Glomerular endothelial cell (primary cell): ENCODE measurements at regions not wholly inside any gene's neighbourhood (a gene's known extent, or its start where the extent isn't known, plus 50 kb on each side); places are given as distances from the start of the nearest gene placed in this dataset.
"Not testable (repeated sequence)": the region's sequence is repeated elsewhere in the genome, so short reads cannot be mapped to it uniquely, and the experiment has no call there.

Experiments used
- DNase-seq: peaks from one replicate; pipeline ENCODE4 v3.0.0-alpha.2; 2011; ENCODE audit warnings: low read depth, low spot score; ENCODE audit errors: extremely low read depth

DNA sequence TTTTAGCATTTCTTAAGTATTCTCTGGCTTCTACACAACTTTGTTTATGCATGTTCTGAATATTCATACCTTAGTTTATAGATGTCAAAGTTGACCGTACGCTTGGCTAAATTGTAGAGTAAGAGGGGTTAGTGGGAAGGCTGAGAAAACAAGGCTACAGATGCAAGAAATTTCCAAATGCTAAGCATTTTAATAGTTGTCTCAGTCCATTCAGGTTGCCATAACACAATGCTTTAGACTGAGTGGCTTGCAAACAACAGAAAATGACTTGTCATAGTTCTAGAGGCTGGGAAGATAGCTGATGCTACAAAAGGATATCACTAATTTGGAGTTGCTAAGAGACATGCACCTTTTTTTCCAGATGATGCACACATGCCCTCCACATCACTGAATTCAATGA is 53.0 kb upstream of the C1QTNF3 start:
- not testable (repeated sequence) for DNase-seq

DNA sequence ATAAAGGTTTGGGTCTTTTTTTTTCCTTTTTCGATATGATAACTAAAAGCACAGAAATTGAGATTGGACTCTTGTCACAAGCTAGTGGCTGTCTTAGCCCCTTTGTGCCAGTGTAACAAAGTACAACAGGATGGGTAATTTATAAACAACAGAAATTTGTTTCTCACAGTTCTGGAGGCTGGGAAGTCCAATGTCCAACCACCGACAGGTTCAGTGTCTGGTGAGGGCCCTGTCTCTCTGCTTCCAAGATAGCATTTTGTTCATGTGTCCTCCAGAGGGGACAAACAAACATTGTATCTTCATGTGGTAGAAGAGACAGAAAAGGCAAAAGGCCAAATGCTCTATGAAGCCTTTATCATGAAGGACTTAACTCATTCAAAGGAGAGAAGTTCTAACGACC is 56.9 kb upstream of the C1QTNF3 start:
- not testable (repeated sequence) for DNase-seq

DNA sequence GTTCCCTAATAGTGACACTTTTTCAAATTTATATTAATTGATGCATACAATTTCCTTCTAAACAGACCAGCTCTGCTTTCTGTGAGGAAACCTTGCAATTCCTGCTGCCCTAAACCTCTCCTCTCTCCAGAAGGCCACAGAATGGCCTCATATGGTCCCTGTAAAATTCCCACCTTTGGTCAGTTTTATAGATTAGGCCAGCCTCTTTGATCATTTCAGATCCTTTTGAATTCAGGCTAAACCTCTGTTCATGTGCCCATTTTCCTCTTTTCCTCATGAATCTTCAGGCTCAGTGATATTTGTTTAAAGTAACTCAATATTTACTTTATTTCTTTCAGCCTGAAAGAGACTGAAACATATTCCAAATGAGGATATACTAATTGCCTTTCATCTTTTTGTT is 58.6 kb upstream of the C1QTNF3 start:
- not testable (repeated sequence) for DNase-seq

- not testable (repeated sequence) for DNase-seq
Observed at GRCh38 chr5:34108897-34109296, 65.9 kb upstream of the C1QTNF3 start.

GRCh38 chr5:34124280-34124679 is 81.3 kb upstream of the C1QTNF3 start:
- not testable (repeated sequence) for DNase-seq

DNA sequence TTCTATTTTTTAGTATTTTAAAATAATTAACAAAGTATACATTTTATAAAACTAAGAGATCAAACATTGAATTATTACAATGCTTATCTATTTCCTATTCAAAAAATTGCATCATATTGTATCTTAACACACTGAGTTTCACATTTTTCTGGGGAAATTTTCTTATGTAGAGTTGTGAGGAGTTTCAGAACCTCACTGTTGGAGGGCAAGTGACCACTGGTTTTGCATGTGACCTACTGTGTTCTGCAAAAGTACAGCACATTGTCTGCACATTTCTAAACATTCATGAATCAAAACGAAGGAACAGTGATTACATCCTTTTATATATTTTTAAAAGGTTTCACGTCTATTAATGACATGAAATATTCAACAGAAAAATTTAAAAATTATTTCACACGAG is 82.3 kb upstream of the C1QTNF3 start:
- DNase-seq, result not testable (repeated sequence)

DNA sequence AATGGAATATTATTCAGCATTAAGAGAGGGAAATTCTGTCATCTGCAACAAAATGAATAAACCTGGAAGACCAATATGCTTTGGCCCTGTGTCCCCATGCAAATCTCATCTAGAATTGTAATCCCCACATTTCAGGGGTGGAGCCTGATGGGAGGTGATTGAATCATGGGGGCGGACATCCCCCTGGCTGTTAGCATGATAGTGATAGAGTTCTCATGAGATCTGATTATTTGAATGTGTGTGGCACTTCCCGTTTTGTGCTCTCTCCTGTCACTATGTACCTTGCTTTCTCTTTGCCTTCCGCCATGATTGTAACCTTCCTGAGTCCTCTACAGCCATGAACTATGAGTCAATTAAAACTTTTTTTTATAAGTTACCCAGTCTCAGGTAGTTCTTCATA is 83.7 kb upstream of the C1QTNF3 start:
- not testable (repeated sequence) for DNase-seq

GRCh38 chr5:34127818-34128217 is 84.8 kb upstream of the C1QTNF3 start:
- not testable (repeated sequence) for DNase-seq

DNA sequence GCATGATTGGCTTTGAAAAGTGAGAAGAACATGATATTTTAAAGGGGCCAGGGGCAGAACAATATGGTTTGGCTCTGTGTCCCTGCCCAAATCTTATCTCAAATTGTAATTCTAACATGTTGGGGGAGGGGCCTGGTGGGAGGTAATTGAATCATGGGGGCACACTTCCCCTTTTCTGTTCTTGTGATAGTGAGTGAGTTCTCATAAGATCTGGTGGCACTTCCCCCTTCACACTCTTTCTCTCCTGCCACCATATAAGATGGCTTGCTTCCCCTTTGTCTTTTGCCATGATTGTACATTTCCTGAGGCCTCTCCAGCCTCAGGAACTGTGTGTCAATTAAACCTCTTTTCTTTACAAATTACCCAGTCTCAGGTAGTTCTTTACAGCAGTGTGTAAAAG is 85.9 kb upstream of the C1QTNF3 start:
- DNase-seq, result not testable (repeated sequence)

DNA sequence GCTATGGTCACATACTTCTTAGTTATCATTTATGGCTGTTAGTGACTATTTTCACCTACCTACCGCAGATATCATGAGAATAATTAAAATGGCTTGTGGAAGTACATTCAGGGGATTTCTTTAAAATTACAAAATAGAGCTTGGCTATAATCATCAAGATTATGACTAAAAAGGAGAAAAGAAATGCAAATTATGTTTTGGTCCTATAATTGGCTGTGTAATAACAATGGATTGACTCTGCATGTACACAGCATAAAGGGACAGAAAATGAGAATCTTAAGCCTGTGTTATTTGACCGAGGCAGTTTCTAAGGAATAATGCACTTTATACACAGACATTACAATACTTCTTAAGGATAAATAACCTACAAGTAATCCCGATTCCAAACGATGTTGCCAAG is 112.0 kb upstream of the C1QTNF3 start:
- DNase-seq, result not testable (repeated sequence)

DNA sequence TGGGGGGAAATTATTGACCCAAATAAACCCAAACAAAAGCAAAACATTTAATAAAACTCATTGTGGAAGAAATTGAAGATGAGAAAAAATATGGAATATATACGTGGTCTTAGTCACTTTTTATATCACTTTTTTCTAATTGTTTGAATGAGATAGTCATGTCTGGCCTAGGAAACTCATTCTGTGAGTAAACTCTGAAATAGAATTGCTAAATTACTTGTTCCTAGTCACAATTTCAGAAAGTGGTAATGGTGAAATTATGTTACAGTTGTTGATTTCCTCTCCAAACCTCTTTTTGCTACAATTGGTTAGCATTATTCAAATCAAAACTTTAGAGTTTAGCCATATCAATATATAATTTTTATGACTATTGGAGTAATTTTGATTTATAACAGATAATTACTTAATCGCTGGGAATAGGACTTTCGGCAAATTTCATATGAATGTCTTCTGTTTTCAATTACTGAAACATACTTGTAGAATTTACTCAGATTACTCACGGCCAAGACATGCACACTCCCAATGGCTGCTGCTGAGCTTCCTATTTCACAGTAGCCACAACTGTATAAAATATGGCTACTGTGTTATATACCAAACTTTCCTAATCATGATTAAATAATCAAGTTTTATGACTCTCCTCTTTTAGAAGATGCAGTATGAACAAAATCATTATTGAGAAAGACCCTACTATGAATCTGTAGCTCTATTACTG is 113.8 kb upstream of the C1QTNF3 start:
- DNase-seq, result not testable (repeated sequence)

DNA sequence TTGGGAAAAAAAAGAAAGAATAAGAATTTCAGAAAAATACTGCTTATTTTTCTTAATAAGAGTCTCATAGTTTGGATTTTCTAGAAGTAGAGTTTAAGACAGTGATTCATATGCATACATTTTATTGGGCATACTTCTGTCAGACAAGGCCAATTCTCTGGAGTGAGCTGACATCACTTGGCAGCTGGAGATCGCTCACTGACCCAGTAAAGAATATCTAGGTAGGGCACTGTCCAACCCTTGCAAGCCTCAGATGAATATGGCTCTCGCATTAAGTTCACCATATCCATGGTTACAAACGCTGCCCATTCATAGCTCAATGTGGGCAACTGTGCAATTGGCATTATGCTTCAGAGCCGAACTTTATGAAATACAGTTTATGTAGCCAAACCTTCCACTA is 117.9 kb upstream of the C1QTNF3 start:
- not testable (repeated sequence) for DNase-seq

DNA sequence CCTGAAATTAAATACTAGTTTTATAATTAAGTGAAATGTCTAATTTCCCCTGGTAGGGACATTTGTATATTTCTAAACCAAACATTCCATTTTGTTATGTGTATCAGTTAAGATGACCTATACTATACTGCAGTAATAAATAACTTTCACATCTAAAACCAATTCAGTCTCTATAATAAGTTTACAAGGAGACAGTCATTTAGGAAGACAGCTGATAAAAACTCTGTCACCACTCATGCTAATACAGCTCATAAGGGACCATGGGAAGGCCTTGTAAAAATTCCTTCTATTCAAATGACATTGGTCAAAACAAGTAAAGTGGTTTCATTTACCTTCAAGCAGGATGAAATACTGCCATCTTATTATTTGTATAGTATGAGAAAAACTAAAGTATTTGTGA is 128.4 kb upstream of the C1QTNF3 start:
- not testable (repeated sequence) for DNase-seq

DNA sequence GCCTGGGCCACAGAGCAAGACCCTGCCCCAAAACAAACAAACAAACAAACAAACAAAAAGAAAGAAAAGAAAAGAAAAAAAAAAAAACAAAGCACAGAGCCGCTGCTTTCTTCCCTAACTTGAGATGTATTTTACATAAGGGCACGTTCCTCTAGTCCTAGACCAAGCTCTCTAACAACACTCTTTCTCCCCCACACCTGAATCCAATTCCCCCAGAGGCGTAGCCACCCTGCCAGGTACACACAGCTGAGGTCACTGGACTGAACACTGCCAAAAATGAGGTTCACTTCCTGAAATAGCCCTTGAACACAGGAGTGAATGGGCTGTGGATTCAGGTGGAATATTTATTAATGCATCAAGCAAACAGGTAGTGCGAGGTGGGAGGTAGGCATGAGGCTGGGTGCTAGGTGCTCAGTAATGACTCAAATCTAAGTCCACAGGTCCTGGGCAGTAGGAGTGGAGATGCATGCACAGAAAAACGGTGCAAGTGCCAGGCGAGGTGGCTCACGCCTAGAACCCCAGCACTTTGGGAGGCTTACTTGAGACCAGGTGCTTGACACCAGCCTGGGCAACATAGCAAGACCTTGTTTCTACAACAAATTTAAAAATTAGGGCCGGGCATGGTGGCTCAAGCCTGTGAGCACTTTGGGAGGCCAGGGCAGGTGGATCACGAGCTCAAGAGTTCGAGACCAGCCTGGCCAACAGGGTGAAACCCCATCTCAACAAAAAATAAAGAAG is 136.6 kb upstream of the C1QTNF3 start:
- not testable (repeated sequence) for DNase-seq

DNA sequence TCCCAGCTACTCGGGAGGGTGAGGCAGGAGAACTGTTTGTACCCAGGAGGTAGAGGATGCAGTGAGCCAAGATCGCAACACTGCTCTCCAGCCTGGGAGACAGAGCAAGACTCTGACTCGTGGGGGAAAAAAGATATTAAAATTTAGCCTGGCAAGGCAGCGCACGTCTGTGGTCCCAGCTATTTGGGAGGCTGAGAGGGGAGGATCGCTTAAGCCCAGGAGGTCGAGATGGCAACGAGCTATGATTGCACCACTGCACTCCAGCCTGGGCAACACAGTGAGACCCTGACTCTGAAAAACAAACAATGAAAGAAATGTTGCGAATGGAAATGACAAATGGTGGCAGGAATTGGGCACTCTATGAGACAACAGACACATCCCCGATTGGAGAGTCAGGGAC is 137.2 kb upstream of the C1QTNF3 start:
- not testable (repeated sequence) for DNase-seq

GRCh38 chr5:34180940-34181614 is 138.1 kb upstream of the C1QTNF3 start:
- not testable (repeated sequence) for DNase-seq

DNA sequence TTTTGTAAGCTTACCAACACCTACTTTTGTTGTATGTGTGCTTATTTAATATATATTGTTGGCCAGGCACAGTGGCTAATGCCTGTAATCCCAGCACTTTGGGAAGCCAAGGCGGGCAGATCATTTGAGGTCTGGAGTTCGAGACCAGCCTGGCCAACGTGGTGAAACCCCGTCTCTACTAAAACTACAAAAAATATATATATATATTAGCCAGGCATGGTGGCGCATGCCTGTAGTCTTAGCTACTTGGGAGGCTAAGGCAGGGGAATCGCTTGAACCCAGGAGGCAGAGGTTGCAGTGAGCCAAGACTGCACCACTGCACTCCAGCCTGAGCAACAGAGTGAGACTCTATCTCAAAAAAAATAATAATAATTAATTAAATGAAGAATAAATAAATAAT is 142.0 kb upstream of the C1QTNF3 start:
- not testable (repeated sequence) for DNase-seq

GRCh38 chr5:34185572-34185971 is 142.6 kb upstream of the C1QTNF3 start:
- not testable (repeated sequence) for DNase-seq

GRCh38 chr5:34186108-34186507 is 143.1 kb upstream of the C1QTNF3 start:
- not testable (repeated sequence) for DNase-seq

- DNase-seq, result not testable (repeated sequence)
Observed at GRCh38 chr5:34186865-34187264, 143.9 kb upstream of the C1QTNF3 start.

GRCh38 chr5:34187441-34187840 is 144.4 kb upstream of the C1QTNF3 start:
- DNase-seq, result not testable (repeated sequence)
